Activated CD8-positive, alpha-beta memory T cell treated with anti-CD3 and anti-CD28 coated beads, Interleukin-2, amount 50 U/mL, for 24 hours (primary cell): ENCODE measurements at regions not wholly inside any gene's neighbourhood (a gene's known extent, or its start where the extent isn't known, plus 50 kb on each side); places are given as distances from the start of the nearest gene placed in this dataset.
"Not testable (repeated sequence)": the region's sequence is repeated elsewhere in the genome, so short reads cannot be mapped to it uniquely, and the experiment has no call there.

Experiments used
- DNase-seq: peaks from one replicate; pipeline ENCODE4 v3.0.0-alpha.2; 2020; ENCODE audit errors: extremely low read depth

GRCh38 chr4:64014647-64015046 lies 394.6 kb downstream of the TECRL start:
- no peak for DNase-seq

GRCh38 chr4:64001229-64001898 lies 407.9 kb downstream of the TECRL start:
- no peak for DNase-seq

GRCh38 chr4:64000241-64000640 lies 409.0 kb downstream of the TECRL start:
- no peak for DNase-seq

GRCh38 chr4:63986253-63986652 lies 423.0 kb downstream of the TECRL start:
- no peak for DNase-seq

GRCh38 chr4:63983224-63983623 lies 426.0 kb downstream of the TECRL start:
- no peak for DNase-seq

- DNase-seq, result no peak
These were observed 443.4 kb downstream of the TECRL start for GRCh38 chr4:63965875-63966274.

GRCh38 chr4:63942706-63943286 lies 466.5 kb downstream of the TECRL start:
- not testable (repeated sequence) for DNase-seq

GRCh38 chr4:63937961-63938360 lies 471.3 kb downstream of the TECRL start:
- DNase-seq, result no peak

- DNase-seq, result no peak
These were observed 487.1 kb downstream of the TECRL start for GRCh38 chr4:63922146-63922545.

- no peak for DNase-seq
These were observed 487.7 kb downstream of the TECRL start for GRCh38 chr4:63921561-63921960.

- no peak for DNase-seq
These were observed 489.4 kb downstream of the TECRL start for GRCh38 chr4:63919636-63920365.

- DNase-seq, result no peak
These were observed 502.5 kb downstream of the TECRL start for GRCh38 chr4:63906660-63907183.

GRCh38 chr4:63904201-63904600 lies 505.0 kb downstream of the TECRL start:
- no peak for DNase-seq

- DNase-seq, result no peak
These were observed 507.9 kb downstream of the TECRL start for GRCh38 chr4:63901304-63901703.

- no peak for DNase-seq
These were observed 510.3 kb downstream of the TECRL start for GRCh38 chr4:63898961-63899360.

- no peak for DNase-seq
These were observed 515.1 kb downstream of the TECRL start for GRCh38 chr4:63894161-63894560.

- DNase-seq, result no peak
These were observed 539.9 kb downstream of the TECRL start for GRCh38 chr4:63869370-63869769.

- DNase-seq, result no peak
These were observed 557.8 kb downstream of the TECRL start for GRCh38 chr4:63851496-63851895.

- DNase-seq, result no peak
These were observed 568.0 kb downstream of the TECRL start for GRCh38 chr4:63841266-63841665.

GRCh38 chr4:63831590-63832155 lies 577.6 kb downstream of the TECRL start:
- DNase-seq, result no peak

GRCh38 chr4:63817196-63817865 lies 591.9 kb downstream of the TECRL start:
- no peak for DNase-seq
